Peyer's patch (tissue), 4 donors: ENCODE measurements at regions not wholly inside any gene's neighbourhood (a gene's known extent, or its start where the extent isn't known, plus 50 kb on each side); places are given as distances from the start of the nearest gene placed in this dataset.

Experiments
- POLR2A ChIP-seq, 2 donors: fragments of 450-650 bp; IDR thresholded peaks; one replicate each; pipeline ENCODE4 v1.5.1; 2017; ENCODE audit warnings: antibody characterized with exemption in 2 of 2, mild to moderate bottlenecking in 2 of 2, moderate library complexity in 2 of 2
- TF ChIP-seq, protein P1 (sequence below), 6 experiments: fragments of 450-650 bp in 4 of 6; fragments of 200-600 bp in 2 of 6; sonication (generic) in 1 of 6; IDR thresholded peaks; one replicate each; pipeline ENCODE4 v1.5.1; 2017 to 2019; ENCODE audit warnings: antibody characterized with exemption in 6 of 6, mild to moderate bottlenecking in 3 of 6, moderate library complexity in 1 of 6

GRCh38 chr7:13108061-13108460 is 420.6 kb downstream of the ARL4A start:
- no peak for TF ChIP-seq POLR2A (IDR thresholded peaks at IDR 0.05)
- TF ChIP-seq, protein P1, sequence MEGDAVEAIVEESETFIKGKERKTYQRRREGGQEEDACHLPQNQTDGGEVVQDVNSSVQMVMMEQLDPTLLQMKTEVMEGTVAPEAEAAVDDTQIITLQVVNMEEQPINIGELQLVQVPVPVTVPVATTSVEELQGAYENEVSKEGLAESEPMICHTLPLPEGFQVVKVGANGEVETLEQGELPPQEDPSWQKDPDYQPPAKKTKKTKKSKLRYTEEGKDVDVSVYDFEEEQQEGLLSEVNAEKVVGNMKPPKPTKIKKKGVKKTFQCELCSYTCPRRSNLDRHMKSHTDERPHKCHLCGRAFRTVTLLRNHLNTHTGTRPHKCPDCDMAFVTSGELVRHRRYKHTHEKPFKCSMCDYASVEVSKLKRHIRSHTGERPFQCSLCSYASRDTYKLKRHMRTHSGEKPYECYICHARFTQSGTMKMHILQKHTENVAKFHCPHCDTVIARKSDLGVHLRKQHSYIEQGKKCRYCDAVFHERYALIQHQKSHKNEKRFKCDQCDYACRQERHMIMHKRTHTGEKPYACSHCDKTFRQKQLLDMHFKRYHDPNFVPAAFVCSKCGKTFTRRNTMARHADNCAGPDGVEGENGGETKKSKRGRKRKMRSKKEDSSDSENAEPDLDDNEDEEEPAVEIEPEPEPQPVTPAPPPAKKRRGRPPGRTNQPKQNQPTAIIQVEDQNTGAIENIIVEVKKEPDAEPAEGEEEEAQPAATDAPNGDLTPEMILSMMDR (IDR thresholded peaks at IDR 0.05) = no peak
